Caco-2 (cell line): ENCODE measurements at regions not wholly inside any gene's neighbourhood (a gene's known extent, or its start where the extent isn't known, plus 50 kb on each side); places are given as distances from the start of the nearest gene placed in this dataset.

ENCODE experiments used
- BruUV-seq: library from RNA; stranded (reverse); fragments of 400-500 nt; replicated peaks from 2 replicates; lab custom pipeline; 2021; lab: Mats Ljungman, UMichigan
- CTCF ChIA-PET: fragments of 300-600 bp; sonication (Branson Sonifier 250); formaldehyde crosslinking; loops from one replicate; lab custom pipeline; 2022; ENCODE audit warnings: antibody characterized with exemption; lab: Charles Lee
- POLR2A ChIA-PET: fragments of 300-600 bp; sonication (Branson Sonifier 250); formaldehyde crosslinking; loops from one replicate; lab custom pipeline; 2022; ENCODE audit warnings: antibody characterized with exemption; lab: Charles Lee
- DNase-seq, 2 experiments: peaks; one replicate each; pipeline versions ENCODE4 v3.0.0 to v3.0.0-alpha.2; 2020 to 2022
- H3K27me3 ChIP-seq: replicated peaks from 2 replicates; pipeline ENCODE4 v1.6.0; 2011; ENCODE audit warnings: low read length; ENCODE audit not compliant: control insufficient read depth, insufficient read depth
- H3K36me3 ChIP-seq: 2 replicates; pipeline ENCODE4 v1.5.1; 2011; ENCODE audit warnings: low read length; ENCODE audit not compliant: control insufficient read depth, insufficient read depth
- H3K4me1 ChIP-seq: fragments of 250-450 bp; sonication (Bioruptor Pico); 2 replicates; pipeline ENCODE4 v1.5.1; 2020; ENCODE audit warnings: mild to moderate bottlenecking
- H3K4me3 ChIP-seq: 2 replicates; pipeline ENCODE4 v1.5.1; 2011; ENCODE audit warnings: low read depth, mild to moderate bottlenecking, control low read depth, low read length
- H3K9me3 ChIP-seq: fragments of 250-450 bp; sonication (Bioruptor Pico); 2 replicates; pipeline ENCODE4 v1.5.1; 2020; ENCODE audit warnings: mild to moderate bottlenecking, moderate library complexity
- H3K27ac Mint-ChIP-seq: one replicate; pipeline ENCODE4 v1.8.0; 2022; ENCODE audit warnings: mixed read lengths; ENCODE audit not compliant: unreplicated experiment
- H3K27me3 Mint-ChIP-seq: one replicate; pipeline ENCODE4 v1.8.0; 2022; ENCODE audit warnings: mixed read lengths; ENCODE audit not compliant: insufficient read depth, unreplicated experiment
- H3K36me3 Mint-ChIP-seq: one replicate; pipeline ENCODE4 v1.8.0; 2022; ENCODE audit warnings: mild to moderate bottlenecking, mixed read lengths; ENCODE audit not compliant: insufficient read depth, unreplicated experiment
- H3K4me1 Mint-ChIP-seq: one replicate; pipeline ENCODE4 v1.8.0; 2022; ENCODE audit warnings: low read depth, mixed read lengths; ENCODE audit not compliant: unreplicated experiment
- H3K4me3 Mint-ChIP-seq: one replicate; pipeline ENCODE4 v1.8.0; 2022; ENCODE audit warnings: mild to moderate bottlenecking, moderate library complexity, mixed read lengths; ENCODE audit not compliant: unreplicated experiment
- H3K9me3 Mint-ChIP-seq: one replicate; pipeline ENCODE4 v1.8.0; 2022; ENCODE audit warnings: mixed read lengths; ENCODE audit not compliant: unreplicated experiment
- intact Hi-C: fragments of 100-400 bp; cut with micrococcal nuclease; formaldehyde crosslinking; loops from one replicate; pipeline ENCODE4 v1.10.0; 2022; ENCODE audit not compliant: unreplicated experiment
- TF ChIP-seq, protein P1 (sequence below), 2 experiments: fragments of 200-600 bp in 1 of 2; IDR thresholded peaks; 1 replicate in 1 of 2; 2 replicates in 1 of 2; pipeline versions ENCODE4 v1.5.1 to v1.8.0; 2011 to 2022; ENCODE audit warnings: antibody characterized with exemption in 1 of 2, control low read depth in 1 of 2, inconsistent platforms in 1 of 2, low read depth in 1 of 2, low read length in 1 of 2, mild to moderate bottlenecking in 1 of 2, moderate library complexity in 1 of 2; ENCODE audit not compliant: insufficient read depth in 1 of 2, severe bottlenecking in 1 of 2, unreplicated experiment in 1 of 2

DNA sequence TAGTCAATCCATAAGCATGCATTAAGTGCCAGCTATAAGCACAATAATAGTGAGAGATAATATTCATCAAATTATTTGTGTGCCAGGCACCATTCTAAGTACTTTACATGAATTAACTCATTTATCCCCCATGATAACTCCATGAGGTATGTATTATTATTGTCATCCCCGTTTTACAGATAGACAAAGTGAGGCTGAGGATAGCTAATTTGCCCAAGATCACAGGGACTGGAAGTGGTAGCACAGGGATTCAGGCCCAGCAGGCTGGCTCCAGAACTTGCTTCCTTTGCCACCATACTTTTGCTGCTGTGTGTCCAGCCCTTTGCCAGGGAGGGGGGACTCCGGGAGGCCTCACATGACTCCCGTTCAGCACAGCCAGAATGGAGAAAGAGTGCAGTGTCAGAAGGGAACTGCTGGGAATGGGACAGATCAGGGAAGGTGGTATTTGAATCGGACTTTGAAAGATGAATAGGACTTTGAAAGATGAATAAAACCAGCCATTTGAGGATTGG lies 128.0 kb upstream of the PWP1 start:
- TF ChIP-seq, protein P1, sequence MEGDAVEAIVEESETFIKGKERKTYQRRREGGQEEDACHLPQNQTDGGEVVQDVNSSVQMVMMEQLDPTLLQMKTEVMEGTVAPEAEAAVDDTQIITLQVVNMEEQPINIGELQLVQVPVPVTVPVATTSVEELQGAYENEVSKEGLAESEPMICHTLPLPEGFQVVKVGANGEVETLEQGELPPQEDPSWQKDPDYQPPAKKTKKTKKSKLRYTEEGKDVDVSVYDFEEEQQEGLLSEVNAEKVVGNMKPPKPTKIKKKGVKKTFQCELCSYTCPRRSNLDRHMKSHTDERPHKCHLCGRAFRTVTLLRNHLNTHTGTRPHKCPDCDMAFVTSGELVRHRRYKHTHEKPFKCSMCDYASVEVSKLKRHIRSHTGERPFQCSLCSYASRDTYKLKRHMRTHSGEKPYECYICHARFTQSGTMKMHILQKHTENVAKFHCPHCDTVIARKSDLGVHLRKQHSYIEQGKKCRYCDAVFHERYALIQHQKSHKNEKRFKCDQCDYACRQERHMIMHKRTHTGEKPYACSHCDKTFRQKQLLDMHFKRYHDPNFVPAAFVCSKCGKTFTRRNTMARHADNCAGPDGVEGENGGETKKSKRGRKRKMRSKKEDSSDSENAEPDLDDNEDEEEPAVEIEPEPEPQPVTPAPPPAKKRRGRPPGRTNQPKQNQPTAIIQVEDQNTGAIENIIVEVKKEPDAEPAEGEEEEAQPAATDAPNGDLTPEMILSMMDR (IDR thresholded peaks at IDR 0.05; ENCODE audit: insufficient read depth in 1 of 2, low read depth in 1 of 2, low read length in 1 of 2, severe bottlenecking in 1 of 2, unreplicated experiment in 1 of 2): no peak
- H3K4me1 Mint-ChIP-seq: no peaks in the 10 kb centered on the region
- no peak overlapping the region for H3K27ac Mint-ChIP-seq
- CTCF ChIA-PET: no interaction called here
- peaks cover 4% of the 10 kb centered on the region for H3K27me3 Mint-ChIP-seq
- DNase-seq: no peak
- Histone ChIP-seq H3K36me3 (no peaks in the 10 kb centered on the region), H3K27me3 (no peaks in the 10 kb centered on the region), H3K4me3 (no peak overlapping the region), H3K4me1 (no peaks in the 10 kb centered on the region), H3K9me3 (no peaks in the 10 kb centered on the region)
- no peaks in the 10 kb centered on the region for H3K9me3 Mint-ChIP-seq
- POLR2A ChIA-PET: no interaction called here
- no peak overlapping the region for H3K4me3 Mint-ChIP-seq
- no TSS peak for BruUV-seq
- no peaks in the 10 kb centered on the region for H3K36me3 Mint-ChIP-seq
- intact Hi-C loops: no loop called here

DNA sequence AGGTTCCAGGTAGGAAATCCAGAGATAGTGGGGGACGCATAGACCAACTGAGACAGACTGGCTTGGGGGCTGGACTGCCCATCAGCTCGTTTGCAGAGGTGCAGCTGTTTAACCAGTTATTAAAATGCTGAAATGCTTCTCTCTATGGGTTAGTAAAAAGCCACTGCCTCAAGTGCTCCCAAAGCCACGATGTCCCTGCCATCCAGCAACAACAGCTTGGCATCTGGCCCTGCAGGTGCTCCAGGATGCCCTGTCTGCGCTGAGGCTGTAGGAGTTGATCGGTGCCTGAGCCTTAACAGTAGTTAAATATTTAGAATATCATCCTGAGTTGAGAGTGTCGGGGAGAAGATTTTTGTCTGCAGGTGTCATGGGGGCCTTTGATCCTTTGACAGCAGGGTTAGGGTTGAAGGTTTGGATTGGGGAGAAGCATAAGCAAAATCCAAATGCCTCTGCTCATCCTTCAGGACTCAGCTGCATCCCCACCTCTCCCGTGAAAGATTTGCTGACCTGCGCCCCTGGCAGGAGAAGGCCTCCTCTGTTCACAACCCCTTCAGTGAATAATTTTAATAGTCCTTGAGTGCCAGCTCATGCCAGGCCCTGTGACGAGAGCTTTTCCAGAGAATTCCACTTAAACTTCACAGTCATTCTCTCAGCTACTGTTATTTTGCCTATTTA lies 127.3 kb upstream of the PWP1 start:
- intact Hi-C loops: no loop called here
- Mint-ChIP-seq H3K36me3 (no peaks in the 10 kb centered on the region), H3K4me1 (no peaks in the 10 kb centered on the region), H3K27ac (no peak overlapping the region), H3K27me3 (peaks cover 4% of the 10 kb centered on the region), H3K4me3 (no peak overlapping the region), H3K9me3 (no peaks in the 10 kb centered on the region)
- ChIA-PET CTCF (no interaction called here), POLR2A (interaction anchor here (0.6 kb wide), 1 partner anchor 1311 kb away, joined by 14 read pairs; no protein-coding TSS in a partner anchor)
- no peaks in the 10 kb centered on the region for H3K36me3 ChIP-seq
- no peak for DNase-seq
- H3K4me1 ChIP-seq: no peaks in the 10 kb centered on the region
- H3K27me3 ChIP-seq: no peaks in the 10 kb centered on the region
- no peak overlapping the region for H3K4me3 ChIP-seq
- no peaks in the 10 kb centered on the region for H3K9me3 ChIP-seq
- no TSS peak for BruUV-seq
- TF ChIP-seq, protein P1 (IDR thresholded peaks at IDR 0.05; ENCODE audit: insufficient read depth in 1 of 2, low read depth in 1 of 2, low read length in 1 of 2, severe bottlenecking in 1 of 2, unreplicated experiment in 1 of 2): no peak

DNA sequence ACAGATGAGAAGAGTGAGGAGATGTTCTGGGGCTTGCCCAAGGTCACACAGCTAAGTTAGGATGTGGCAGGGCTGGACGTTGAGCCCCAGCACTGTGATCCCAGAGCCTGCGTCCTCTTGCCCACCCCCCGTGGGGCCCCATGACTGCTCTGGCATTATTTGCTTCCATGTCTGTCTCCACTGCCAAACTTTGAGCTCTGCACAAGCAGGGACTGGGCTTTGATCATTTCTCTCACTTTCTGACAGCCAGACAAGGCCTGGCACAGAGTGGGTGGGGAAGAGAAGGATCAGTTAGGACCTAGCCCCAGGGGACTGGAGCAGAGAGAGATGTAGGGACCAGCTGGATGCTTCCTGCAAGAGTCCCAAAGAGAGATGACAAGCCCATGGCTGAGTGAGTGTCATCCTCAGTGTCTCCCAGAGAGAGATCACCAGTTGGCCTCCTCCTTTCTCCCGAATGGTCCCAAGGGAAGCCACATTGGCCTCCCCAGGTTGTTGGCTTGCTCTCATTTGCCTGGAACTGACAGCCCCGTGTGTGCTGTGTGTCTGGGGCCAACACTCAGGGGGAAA lies 126.7 kb upstream of the PWP1 start:
- H3K36me3 Mint-ChIP-seq: no peaks in the 10 kb centered on the region
- no peaks in the 10 kb centered on the region for H3K4me1 Mint-ChIP-seq
- H3K9me3 Mint-ChIP-seq: no peaks in the 10 kb centered on the region
- ChIA-PET POLR2A (interaction anchor here (0.6 kb wide), 1 partner anchor 1311 kb away, joined by 14 read pairs; no protein-coding TSS in a partner anchor), CTCF (no interaction called here)
- Histone ChIP-seq H3K27me3 (no peaks in the 10 kb centered on the region), H3K9me3 (no peaks in the 10 kb centered on the region), H3K4me1 (no peaks in the 10 kb centered on the region), H3K36me3 (no peaks in the 10 kb centered on the region), H3K4me3 (no peak overlapping the region)
- no peak for DNase-seq
- H3K27me3 Mint-ChIP-seq: peaks cover 4% of the 10 kb centered on the region
- TF ChIP-seq, protein P1 (IDR thresholded peaks at IDR 0.05; ENCODE audit: insufficient read depth in 1 of 2, low read depth in 1 of 2, low read length in 1 of 2, severe bottlenecking in 1 of 2, unreplicated experiment in 1 of 2): no peak
- intact Hi-C loops: no loop called here
- H3K27ac Mint-ChIP-seq: no peak overlapping the region
- no TSS peak for BruUV-seq
- no peak overlapping the region for H3K4me3 Mint-ChIP-seq
